Suprapubic skin (tissue), 4 donors: ENCODE measurements at regions not wholly inside any gene's neighbourhood (a gene's known extent, or its start where the extent isn't known, plus 50 kb on each side); places are given as distances from the start of the nearest gene placed in this dataset.

Experiments
- DNase-seq, 2 donors: peaks; one replicate each; pipeline ENCODE4 v3.0.0-alpha.2; 2019; ENCODE audit warnings: low spot score in 2 of 2
- H3K27ac ChIP-seq: fragments of 200-600 bp; sonication (generic); one replicate; pipeline ENCODE4 v1.5.1; 2019
- H3K27me3 ChIP-seq: fragments of 200-600 bp; sonication (generic); one replicate; pipeline ENCODE4 v1.5.1; 2019
- H3K36me3 ChIP-seq: fragments of 200-600 bp; sonication (generic); one replicate; pipeline ENCODE4 v1.5.1; 2019
- H3K4me1 ChIP-seq: fragments of 200-600 bp; sonication (generic); one replicate; pipeline ENCODE4 v1.5.1; 2019
- H3K4me3 ChIP-seq: fragments of 200-600 bp; sonication (generic); one replicate; pipeline ENCODE4 v1.5.1; 2019; ENCODE audit warnings: mild to moderate bottlenecking
- H3K9me3 ChIP-seq: fragments of 200-600 bp; sonication (generic); one replicate; pipeline ENCODE4 v1.5.1; 2019
- CTCF ChIP-seq, 2 donors: fragments of 200-600 bp in 1 of 2; fragments of 450-650 bp in 1 of 2; sonication (generic) in 1 of 2; IDR thresholded peaks; one replicate each; pipeline ENCODE4 v1.5.1; 2016 to 2019; ENCODE audit warnings: antibody characterized with exemption in 2 of 2, mild to moderate bottlenecking in 1 of 2, moderate library complexity in 1 of 2
- EP300 ChIP-seq: sonication (generic); formaldehyde crosslinking; IDR thresholded peaks from one replicate; pipeline ENCODE4 v1.6.1; 2017; ENCODE audit warnings: antibody characterized with exemption
- POLR2A ChIP-seq, 2 donors: fragments of 450-650 bp; IDR thresholded peaks; one replicate each; pipeline ENCODE4 v1.6.1; 2017; ENCODE audit warnings: antibody characterized with exemption in 2 of 2, mild to moderate bottlenecking in 2 of 2, moderate library complexity in 2 of 2
- POLR2AphosphoS5 ChIP-seq, 3 donors: sonication (generic); formaldehyde crosslinking; IDR thresholded peaks; one replicate each; pipeline ENCODE4 v1.6.1; 2017; ENCODE audit warnings: antibody characterized with exemption in 3 of 3
- WGBS: methylation state at CpG from one replicate; pipeline ENCODE4 v1.1.5; 2018; 5-methylcytosine and 5-hydroxymethylcytosine counted together

GRCh38 chr1:221444346-221444745, 297.5 kb downstream of the DUSP10 start:
- no peak overlapping the region for H3K4me3 ChIP-seq
- WGBS = 72% methylated on average over 6 of the region's 6 CpGs
- H3K36me3 ChIP-seq = no peaks in the 10 kb centered on the region
- no peak for DNase-seq
- H3K9me3 ChIP-seq = no peaks in the 10 kb centered on the region
- TF ChIP-seq CTCF (IDR thresholded peaks at IDR 0.05) = no peak
- TF ChIP-seq POLR2A (IDR thresholded peaks at IDR 0.05) = no peak
- no peak for TF ChIP-seq POLR2AphosphoS5 (IDR thresholded peaks at IDR 0.05)
- TF ChIP-seq EP300 = no peak
- no peak overlapping the region for H3K27ac ChIP-seq
- H3K4me1 ChIP-seq = peaks cover 18% of the 10 kb centered on the region
- no peaks in the 10 kb centered on the region for H3K27me3 ChIP-seq

DNA sequence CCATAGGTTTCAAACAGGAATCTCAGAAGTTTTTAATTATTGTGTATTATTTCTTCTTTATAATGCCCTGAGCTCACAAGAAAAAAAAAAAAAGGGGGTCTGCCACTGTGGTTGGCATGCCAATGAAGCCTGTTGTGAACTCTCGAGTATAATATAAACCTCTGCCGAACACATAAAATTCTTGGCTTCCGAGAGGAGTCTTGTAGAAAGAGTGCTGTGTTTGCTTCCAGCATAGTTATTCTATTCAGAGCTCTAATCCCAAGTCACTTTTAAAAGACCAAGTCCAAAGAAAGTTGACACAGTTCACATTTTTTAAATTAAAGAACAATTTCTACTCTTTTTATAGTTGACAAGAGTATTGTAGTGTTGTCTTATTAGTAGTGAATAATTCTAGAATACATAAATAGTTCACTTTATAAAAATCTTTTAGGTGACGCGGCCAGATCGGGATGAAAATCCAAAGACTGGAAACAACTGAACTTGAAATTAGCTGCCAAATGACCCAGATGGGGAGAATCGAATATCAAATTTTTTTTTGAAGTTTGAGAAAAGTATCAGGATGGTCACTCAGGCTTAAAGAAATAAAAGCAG, 293.2 kb downstream of the DUSP10 start:
- Histone ChIP-seq H3K4me1 (no peaks in the 10 kb centered on the region), H3K36me3 (no peaks in the 10 kb centered on the region), H3K27me3 (no peaks in the 10 kb centered on the region), H3K27ac (no peak overlapping the region), H3K9me3 (no peaks in the 10 kb centered on the region), H3K4me3 (no peak overlapping the region)
- 70% methylated on average over 7 of the region's 7 CpGs for WGBS
- no peak for DNase-seq
- TF ChIP-seq POLR2A (IDR thresholded peaks at IDR 0.05) (no peak), EP300 (no peak), POLR2AphosphoS5 (IDR thresholded peaks at IDR 0.05) (no peak), CTCF (IDR thresholded peaks at IDR 0.05) (no peak)

- Histone ChIP-seq H3K4me1 (no peaks in the 10 kb centered on the region), H3K27ac (no peak overlapping the region), H3K36me3 (no peaks in the 10 kb centered on the region), H3K27me3 (no peaks in the 10 kb centered on the region), H3K9me3 (no peaks in the 10 kb centered on the region), H3K4me3 (no peak overlapping the region)
- DNase-seq = no peak
- 87% methylated on average over 2 of the region's 2 CpGs for WGBS
- TF ChIP-seq EP300 = no peak
- TF ChIP-seq POLR2AphosphoS5 (IDR thresholded peaks at IDR 0.05) = no peak
- no peak for TF ChIP-seq CTCF (IDR thresholded peaks at IDR 0.05)
- no peak for TF ChIP-seq POLR2A (IDR thresholded peaks at IDR 0.05)
Measured at GRCh38 chr1:221449194-221449593, 292.7 kb downstream of the DUSP10 start.

GRCh38 chr1:221449801-221450470, 292.0 kb downstream of the DUSP10 start:
- DNase-seq = no peak
- Histone ChIP-seq H3K4me3 (no peak overlapping the region), H3K9me3 (no peaks in the 10 kb centered on the region), H3K36me3 (no peaks in the 10 kb centered on the region), H3K27ac (no peak overlapping the region), H3K4me1 (no peaks in the 10 kb centered on the region), H3K27me3 (no peaks in the 10 kb centered on the region)
- no peak for TF ChIP-seq EP300
- no peak for TF ChIP-seq POLR2AphosphoS5 (IDR thresholded peaks at IDR 0.05)
- no peak for TF ChIP-seq CTCF (IDR thresholded peaks at IDR 0.05)
- TF ChIP-seq POLR2A (IDR thresholded peaks at IDR 0.05) = no peak
- 87% methylated on average over 3 of the region's 3 CpGs for WGBS

- H3K4me1 ChIP-seq = no peaks in the 10 kb centered on the region
- no peak overlapping the region for H3K27ac ChIP-seq
- H3K4me3 ChIP-seq = no peak overlapping the region
- H3K27me3 ChIP-seq = no peaks in the 10 kb centered on the region
- no peaks in the 10 kb centered on the region for H3K9me3 ChIP-seq
- no peaks in the 10 kb centered on the region for H3K36me3 ChIP-seq
- DNase-seq = no peak
- 64% methylated on average over 1 of the region's 1 CpG for WGBS
- TF ChIP-seq CTCF (IDR thresholded peaks at IDR 0.05) (no peak), POLR2A (IDR thresholded peaks at IDR 0.05) (no peak), POLR2AphosphoS5 (IDR thresholded peaks at IDR 0.05) (no peak), EP300 (no peak)
Measured at GRCh38 chr1:221451741-221452140, 290.1 kb downstream of the DUSP10 start.
